ENCODE measurements at regions not wholly inside any gene's neighbourhood (a gene's known extent, or its start where the extent isn't known, plus 50 kb on each side); places are given as distances from the start of the nearest gene placed in this dataset.
"Not testable (repeated sequence)": the region's sequence is repeated elsewhere in the genome, so short reads cannot be mapped to it uniquely, and the experiment has no call there.

DNA sequence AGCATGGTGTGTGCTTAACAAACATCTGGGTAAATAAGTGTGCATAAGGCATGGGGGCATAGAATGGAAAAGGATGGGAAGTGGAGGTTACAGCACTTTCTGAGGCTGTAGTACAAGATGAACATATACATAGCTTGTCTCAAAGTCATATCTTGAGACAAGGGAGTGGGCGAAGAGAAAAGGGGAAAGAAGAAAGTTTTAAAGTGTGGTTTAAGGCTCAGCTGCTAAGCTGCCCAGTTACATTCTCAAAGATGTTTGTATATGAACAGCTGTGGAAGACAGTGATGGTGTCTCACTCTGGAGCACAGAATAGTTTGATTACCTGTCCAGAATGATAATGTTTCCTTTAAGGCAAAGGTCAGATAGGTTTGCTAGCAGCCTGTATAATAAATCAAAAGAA, 61.9 kb upstream of the LANCL2 start:
- no peak for DNase-seq

GRCh38 chr7:55304018-55304762, 60.9 kb upstream of the LANCL2 start:
- no peak for DNase-seq

GRCh38 chr7:55305135-55305534, 60.0 kb upstream of the LANCL2 start:
- no peak for DNase-seq

DNA sequence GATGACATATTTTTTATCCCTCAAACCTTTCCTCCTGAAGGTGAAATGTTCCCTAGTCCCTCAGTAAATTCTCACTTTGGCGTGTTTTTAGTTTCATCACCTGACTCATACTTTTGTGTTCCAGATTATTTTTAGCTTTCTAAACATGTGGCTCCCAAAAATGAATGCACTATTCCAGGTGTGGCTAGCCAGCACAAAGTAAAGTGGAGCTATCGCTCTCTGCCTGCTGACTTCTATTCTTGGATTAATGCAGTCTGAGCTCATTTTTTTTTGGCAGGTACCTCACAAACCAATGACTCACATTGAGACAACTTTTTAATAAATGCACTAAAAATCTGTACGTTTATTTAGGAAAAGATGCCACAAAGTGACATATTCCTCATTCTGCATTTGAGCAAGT, 58.8 kb upstream of the LANCL2 start:
- no peak for DNase-seq

DNA sequence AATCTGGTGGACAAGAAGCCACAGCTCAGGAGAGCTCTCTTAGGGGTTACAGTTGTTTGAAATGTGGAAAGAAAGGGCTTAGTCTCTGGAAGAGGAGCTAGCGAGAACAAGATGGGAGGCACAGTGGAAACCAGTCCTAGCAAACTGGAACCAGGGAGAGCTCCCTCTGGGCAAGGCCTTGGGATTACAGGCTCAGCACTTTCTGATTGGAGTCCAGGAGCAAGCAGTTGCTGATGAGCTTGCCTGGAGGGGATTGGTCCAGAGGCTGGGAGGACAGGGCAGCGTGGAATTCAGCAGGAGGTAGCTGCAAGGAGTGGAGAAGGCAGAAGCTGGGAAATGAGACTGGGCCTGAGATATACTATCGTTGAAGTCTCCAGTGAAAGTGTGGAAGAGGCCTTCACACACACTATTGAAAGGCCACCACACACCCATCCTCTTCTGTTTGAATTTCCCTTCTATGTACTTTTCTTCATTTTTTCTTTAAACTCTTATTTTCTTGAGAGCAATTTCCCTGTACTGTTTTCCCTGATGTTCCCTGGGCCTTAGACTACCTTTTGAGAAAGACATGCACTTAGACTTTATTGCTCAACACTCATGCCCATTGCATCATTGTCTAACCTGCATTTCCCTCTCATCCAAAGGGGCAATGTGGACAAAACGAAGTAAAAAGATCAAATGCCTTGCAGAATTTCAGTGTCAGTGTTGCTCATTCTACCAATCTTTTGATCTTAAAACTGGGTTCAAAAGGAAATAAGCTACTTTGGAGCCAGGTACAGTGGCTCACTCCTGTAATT, 57.8 kb upstream of the LANCL2 start:
- no peak for DNase-seq

DNA sequence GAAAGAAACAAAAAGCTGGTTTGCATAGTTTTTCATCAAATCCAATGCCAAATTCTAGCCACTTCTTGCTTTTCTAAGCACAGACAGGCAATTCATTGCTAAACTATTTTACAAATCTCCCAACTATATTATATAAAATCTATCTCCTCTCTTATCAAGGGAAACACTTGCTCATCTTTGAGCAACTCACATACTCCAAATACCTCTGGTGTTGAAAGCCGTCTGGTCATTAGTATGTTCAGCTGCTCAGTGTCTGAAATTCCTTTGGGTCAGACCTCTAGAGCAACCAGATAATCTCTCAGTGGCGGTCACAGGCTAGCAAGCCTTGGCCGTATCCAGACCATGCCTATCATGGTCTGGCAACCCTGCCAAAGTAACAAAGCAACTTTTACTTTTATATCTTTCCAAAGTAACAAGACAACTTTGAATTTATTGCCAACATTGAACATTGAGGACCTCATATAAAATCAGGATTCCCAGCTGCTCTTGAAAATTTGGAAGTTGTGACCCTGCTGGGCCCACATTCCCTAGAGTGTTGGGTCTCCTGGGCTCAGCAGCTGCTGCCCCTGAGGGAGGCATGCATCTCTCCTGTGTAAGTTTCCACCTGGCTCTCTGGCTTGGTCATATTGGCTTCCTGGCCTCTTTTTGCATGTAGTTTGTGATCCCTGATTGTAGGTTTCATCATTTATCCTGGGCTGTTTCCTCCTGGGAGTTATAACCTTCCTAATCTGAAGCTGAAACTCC, 56.8 kb upstream of the LANCL2 start:
- DNase-seq: peak in 2 of 3 donors; percentile 8 to 61

DNA sequence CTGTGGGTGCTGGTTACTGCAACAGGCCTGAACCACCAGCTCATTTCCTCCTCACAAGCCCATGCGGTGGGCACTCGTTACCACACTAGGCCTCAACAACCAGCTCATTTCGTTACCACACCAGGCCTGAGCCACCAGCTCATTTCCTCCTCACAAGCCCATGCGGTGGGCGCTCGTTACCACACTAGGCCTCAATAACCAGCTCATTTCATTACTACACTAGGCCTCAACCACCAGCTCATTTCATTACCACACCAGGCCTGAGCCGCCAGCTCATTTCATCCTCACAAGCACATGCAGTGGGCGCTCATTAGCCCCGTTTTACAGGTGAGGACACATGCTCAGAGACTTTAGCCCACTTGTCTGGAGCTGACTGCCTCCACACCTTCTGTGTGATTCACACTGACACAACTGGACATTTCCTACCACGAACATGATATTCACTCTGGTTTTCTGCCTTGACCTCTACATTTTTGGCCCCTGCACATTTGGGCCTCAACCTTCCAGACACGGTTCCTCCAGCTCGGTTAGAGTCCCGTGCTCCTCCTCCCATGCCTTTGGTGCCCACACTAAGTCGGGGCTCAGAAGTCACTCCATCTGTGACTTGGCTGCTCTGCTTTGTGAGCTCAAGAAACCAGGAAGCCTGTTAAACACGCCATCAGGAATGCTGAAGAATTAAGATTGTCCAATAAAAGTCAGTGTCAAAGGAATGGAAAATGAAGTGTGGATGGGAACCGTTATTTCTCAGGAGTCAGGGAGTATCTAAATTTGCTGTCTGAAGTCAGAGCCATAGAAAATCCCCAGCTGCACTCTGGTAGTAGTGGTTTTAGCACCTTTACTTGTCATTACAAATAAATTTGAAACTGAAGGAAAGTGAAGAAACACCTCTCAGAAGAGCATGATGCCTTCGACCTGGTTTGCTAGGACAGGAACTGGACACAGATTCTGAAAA, 55.8 kb upstream of the LANCL2 start:
- no peak for DNase-seq

DNA sequence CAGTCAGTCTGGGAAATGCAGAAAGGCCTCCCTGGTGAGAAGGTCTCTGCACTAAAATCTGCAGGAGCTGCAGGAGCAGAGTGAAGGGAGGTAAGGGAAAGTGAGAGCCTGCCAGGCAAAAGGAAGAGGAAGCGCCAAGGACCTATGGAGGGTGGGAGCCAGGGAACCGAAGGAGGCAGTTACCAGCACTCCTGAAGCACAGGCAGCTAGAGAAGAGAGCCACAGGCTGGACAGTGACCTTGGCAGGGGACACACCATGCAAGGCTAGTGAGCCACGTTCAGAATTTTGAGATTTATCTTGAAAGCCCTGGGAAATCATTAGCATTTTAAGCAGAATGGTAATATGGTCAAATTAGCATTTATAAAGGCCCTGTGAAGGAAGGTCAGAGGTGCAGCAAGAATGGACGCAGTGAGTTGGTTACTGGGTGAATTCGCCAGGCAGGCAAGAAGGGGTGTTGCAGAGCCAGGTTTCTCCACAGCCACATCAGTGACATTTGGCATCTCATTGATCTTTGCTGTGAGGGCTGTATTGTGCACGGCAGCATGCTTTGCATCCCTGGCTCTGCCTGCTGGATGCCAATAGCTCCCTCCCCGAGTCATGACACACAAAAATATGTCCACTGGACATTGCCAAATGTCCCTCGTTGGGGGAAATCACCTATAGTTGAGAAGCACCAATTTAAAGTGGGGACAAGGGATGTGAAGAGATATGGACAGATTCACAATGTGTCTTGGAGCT, 54.7 kb upstream of the LANCL2 start:
- no peak for DNase-seq

DNA sequence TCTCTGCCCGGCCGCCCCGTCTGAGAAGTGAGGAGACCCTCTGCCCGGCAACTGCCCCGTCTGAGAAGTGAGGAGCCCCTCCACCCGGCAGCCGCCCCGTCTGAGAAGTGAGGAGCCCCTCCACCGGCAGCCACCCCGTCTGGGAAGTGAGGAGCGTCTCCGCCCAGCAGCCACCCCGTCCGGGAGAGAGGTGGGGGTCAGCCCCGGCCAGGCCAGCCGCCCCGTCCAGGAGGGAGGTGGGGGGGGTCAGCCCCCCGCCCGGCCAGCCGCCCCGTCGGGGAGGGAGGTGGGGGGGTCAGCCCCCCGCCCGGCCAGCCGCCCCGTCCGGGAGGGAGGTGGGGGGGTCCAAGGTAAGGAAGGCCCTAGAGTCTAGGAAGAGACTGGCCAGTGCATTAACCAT, 53.2 kb upstream of the LANCL2 start:
- DNase-seq: not testable (repeated sequence)

DNA sequence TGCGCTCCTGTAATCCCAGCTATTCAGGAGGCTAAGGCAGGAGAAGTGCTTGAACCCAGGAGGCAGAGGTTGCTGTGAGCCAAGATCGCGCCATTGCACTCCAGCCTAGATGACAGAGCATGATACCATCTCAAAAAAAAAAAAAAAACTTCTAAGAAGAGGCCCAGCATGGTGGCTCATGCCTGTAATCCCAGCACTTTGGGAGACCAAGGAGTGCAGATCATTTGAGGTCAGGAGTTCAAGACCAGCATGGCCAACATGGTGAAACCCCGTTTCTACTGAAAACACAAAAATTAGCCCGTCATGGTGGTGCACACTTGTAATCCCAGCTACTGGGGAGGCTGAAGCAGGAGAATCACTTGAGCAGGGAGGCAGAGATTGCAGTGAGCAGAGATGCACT, 51.5 kb upstream of the LANCL2 start:
- not testable (repeated sequence) for DNase-seq

GRCh38 chr7:55314967-55315366, 50.2 kb upstream of the LANCL2 start:
- DNase-seq: no peak

Measured in muscle of back (tissue), 3 donors.